HG02610 (cell line): ENCODE measurements at regions not wholly inside any gene's neighbourhood (a gene's known extent, or its start where the extent isn't known, plus 50 kb on each side); places are given as distances from the start of the nearest gene placed in this dataset.
"Not testable (repeated sequence)": the region's sequence is repeated elsewhere in the genome, so short reads cannot be mapped to it uniquely, and the experiment has no call there.

Source experiments
- ATAC-seq: cut with Tn5 transposase; IDR thresholded peaks from one replicate; pipeline ENCODE4 v1.9.1; 2021; ENCODE audit warnings: mild to moderate bottlenecking, moderate library complexity; ENCODE audit not compliant: unreplicated experiment

DNA sequence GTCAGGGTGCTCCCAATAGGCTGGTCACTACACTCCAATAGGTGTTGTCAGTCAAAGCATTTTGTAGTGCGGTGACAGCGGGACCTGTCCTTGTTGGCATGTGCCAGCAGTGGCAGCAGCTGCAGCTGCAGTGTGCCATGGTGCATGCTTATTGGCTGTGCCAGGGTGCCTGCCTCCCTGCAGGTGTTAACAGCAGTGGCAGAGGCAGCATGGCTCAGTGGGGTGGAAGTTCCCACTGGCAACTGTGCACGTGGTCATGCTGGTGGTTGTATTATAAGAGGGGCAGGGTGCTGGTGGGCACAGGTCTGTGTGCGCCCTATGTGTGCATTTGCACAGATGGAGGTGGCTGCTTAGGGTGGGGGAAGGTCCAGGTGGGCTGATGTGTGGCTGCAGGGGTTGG lies 133.7 kb upstream of the EDIL3 start:
- ATAC-seq, result no peak

DNA sequence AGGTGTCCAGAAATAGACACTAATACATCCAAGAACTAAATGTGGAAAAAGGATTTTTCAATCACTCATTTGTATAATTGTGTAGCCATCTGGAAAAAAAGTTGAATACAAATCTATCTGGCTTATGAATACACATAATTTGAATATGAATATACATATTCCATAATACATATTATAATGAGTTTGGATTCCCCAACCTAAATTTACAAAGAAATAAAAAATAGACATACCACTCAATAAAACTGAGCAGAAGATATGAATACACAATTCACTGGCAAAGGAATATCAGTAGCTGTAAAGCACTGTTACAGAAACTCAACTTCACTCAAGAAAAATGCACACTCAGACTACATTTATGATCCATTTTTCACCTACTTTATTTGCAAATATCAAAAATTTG lies 121.9 kb upstream of the EDIL3 start:
- ATAC-seq, result no peak

DNA sequence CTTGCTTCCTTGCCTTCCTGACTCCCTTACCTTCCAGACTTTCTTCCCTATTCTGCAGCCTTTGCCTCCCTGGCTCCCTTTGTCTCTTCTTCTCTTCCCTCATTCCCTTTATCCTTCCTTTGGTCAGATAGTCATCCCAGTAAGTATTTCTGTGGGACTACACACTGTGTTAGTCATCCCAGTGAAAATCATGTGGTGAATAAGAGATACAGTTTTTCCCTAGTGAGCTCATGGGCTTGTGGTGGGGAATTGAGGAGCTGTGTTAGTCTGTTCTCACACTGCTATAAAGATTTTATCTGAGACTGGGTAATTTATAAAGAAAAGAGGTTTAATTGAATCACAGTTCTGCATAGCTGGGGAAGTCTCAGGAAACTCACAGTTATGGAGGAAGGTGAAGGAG lies 109.8 kb upstream of the EDIL3 start:
- ATAC-seq, result no peak

DNA sequence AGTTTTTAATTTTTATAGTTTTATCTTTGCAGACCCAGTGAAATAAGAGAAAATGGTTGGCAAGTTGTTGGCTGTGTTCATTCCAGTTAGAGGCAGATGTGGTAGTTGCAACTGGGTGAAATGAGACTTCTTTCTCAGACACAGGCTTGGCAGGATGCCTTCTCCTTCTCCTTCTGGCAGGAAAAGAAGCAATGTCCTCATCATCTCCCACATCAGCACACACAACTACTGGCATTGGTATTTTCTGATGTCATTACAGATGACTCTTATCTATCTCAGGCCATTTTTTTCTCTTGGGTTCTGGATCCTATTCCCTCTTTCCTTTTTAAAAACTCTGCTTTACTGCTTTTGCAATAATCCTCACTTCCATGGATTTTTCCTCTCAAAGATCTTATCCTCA lies 103.3 kb upstream of the EDIL3 start:
- ATAC-seq, result no peak

DNA sequence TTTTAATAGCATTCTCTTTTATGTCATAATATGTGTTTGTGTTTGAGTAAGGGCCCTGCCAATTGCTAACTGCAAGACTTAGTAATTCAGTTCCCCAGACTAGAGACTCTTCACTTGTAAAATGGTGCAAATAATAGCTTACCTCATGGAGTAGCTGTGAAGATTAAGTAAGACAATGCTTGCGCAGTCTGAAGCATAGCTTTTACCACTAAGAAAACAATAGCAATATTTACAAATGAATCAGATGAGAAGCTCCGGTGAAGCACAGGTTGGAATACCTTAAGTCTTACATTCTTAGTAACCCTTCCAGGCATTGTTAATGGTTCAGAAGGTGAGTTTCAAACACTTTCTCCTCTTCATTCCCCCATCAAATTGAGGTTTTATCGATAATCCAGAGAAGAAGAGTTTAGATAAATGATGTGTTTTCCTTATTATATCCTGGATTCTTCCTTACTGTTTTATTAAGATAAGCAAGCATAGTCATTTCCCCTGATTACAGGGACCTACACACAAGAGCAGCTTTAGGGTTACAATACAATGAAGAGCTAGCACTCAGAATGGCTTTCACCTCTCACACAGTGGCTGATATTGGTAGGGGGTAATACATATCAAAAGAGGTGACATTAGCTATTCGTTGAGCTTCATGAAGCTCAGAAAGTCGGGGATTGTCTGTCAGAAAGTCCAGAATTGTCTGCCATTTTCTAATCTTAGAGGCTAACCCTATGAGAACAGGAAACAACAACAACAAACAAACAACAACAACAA lies 96.4 kb upstream of the EDIL3 start:
- ATAC-seq, result no peak

DNA sequence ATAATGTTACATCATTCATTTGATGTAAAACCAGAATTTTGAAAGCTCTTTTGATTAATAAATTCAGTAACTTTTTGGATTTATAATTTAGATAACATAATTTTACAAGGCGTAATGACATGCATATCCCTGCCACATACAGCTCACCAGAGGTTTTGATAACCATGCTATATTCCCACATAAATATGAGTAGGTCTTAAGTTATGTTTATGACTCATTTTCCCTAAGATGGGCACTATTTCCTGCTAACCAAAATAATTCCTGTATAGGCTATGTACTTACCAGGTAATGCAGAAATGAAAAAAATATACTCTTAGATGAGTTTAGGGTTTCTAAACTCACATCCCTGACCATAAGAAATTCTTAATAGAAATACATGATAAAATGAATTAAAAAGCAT lies 93.9 kb upstream of the EDIL3 start:
- ATAC-seq, result no peak

DNA sequence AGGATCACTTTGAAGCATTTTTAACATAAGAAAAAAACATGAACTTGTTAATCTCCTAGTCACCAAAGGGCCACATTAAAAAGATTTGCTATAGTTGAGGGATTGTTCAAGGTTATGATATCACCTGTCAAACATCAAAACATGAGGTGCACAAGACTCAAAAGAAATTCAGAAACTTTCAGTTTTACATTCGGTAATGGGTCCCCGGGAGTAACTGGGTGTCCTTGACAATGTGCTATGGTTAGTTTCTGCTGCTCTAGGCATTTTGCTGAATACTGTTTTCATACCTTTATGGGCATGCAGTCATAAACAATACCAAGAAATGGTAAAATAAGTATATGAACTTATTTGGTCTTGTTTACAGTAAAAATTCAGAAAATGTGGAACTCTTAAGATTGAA lies 92.8 kb upstream of the EDIL3 start:
- no peak for ATAC-seq

DNA sequence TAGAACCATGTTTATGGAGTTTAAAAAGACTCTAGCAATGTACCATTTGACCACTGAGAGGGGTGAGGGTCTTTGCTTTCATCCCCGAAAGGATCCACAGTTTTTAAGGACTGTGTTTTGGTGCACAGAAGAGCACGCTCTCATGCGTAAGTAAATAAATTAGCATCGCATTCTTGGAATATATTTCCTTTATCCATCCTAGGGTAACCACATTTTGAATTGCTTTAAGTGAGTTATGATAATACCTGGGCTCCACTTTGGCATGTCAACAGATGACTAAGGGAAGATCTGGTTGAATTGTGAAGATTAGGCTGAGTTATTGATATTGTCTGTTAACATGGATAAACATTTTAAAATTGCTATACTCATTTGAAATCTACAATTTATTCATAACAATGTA lies 89.4 kb upstream of the EDIL3 start:
- no peak for ATAC-seq

DNA sequence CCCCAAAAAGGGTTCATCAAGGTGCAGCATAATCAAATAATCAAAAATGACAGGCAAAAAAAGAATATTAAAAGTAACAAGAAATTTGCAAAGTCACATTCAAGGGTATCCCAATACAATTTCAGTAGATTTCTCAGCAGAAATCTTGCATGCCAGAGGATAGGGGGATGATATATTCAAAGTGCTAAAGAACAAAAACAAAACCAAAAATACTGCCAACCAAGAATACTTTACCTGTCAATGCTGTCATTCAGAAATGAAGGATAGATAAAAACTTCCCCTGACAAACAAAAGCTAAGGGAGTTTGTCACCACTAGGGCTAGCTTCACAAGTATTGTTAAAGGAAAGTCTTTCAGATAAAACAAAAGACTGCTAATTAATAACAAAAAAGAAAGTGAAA lies 68.7 kb upstream of the EDIL3 start:
- ATAC-seq, result no peak

DNA sequence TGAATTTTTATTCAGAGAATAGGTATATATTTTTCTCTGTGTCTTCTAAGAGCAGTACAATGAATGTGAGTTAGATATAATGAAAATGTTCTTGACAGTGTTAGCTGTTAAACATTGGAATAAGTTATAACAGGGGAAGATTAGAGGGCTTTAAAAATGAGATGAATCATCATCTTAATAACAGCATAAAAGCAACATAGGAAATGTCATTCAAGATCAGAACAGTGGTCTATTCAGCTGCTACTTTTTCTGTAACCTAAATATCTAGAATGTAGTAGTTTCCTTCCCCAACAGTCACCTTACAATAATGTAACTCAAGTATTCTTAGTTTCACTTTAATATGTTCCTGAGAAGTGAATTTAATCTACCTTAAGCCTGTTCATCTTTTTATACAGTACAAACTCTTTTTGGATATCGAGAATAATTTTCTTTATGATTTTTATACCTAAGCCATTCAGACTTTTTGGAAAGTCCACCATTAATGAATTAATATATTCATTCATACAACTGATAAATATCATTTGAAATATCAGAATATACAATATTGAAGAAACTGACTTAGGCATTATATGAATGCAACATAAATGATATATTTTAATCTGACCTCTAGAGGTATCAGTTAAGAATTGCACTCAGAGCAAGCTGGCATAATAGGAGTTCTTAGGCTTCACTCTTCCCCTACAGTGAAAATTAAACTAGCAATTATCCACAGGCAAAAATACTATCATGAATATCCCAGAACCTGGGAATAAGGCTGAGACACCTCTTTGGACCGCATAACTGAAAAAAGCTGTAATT lies 66.1 kb upstream of the EDIL3 start:
- no peak for ATAC-seq

DNA sequence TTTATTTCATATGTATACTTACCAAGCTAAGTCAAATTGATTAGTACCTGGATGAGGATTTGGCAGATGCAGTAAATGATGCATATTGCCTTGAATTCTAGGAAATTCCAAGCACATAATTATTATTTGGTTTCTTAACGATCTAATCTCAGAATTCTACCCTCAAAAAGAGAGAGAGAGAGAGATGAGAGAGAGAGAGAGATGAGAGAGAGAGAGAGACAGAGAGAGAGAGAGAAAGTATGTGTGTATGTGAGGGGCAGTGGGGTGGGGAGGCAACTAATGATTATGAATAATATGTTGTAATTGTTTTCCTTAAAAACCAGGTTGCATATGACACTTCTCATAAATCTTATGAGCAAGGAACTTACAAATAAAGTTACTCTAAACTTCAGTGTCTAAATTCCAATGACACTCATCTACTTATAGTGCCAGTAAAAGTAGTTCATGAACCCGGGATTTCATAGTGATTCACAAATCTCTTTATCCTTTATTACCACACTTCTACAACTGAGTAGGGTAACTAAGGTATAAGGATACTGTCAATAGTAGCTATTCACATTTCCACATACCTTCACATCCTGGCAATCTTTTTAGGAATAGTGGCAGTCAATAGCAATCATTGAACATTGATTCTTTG lies 60.5 kb upstream of the EDIL3 start:
- no peak for ATAC-seq

DNA sequence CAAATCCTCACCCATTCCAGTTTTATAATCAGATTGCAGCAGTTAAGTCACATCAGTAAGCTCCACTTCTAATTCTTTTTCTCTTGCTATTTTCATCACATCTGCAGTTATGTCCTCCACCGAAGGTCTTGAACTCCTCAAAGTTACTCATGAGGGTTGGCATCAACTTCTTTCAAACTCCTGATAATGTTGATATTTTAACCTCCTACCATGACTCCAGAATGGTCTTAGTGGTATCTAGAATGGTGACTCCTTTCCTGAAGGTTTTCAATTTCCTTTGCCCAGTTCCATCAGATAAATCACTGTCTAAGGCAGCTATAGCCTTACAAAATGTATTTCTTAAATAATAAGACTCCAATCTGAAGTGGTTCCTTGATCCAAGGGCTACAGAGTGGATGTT lies 53.8 kb upstream of the EDIL3 start:
- no peak for ATAC-seq

DNA sequence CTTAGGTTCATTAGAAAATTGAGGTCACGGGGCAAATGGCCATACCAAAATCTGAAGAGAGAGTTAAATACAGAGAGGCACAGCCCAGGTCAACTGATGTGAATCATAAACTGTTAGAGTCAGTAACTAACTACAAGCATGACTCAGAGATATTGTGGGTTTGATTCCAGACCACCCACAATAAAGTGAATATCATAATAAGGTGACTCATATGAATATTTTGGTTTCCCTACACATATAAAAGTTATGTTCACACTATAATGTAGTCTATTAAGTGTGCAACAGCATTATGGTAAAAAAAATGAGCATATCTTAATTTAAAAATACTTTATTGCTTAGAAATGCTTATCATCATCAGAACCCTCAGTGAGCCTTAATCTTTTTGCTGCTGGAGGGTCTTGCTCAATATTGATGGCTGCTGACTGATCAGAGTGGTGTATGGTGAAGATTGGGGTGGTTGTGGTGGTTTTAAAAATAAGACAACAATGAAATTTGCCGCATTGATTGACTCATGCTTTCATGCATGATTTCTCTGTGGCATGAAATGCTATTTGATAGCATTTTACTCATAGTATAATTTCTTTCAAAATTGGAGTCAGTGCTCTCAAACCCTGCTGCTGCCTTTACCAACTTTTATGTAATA lies 53.1 kb upstream of the EDIL3 start:
- no peak for ATAC-seq

DNA sequence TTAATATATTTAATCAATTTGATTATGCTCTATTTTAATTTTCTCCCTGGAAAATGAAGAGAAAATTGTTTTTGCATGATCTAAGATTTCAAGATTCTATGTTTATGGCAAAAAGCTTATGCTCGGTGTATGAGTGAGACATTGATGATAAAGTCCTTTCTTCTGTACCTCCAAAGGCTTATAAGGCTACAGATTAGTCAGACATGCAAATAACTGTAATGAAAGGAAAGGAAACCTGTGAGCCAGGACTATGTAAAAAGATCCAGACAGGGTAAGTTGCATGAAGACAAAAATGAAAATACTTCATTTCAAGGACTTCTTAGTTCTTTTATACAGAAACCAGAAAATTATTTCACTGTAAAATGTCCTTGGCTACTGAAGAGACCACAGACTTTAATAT lies 52.2 kb upstream of the EDIL3 start:
- ATAC-seq, result no peak

DNA sequence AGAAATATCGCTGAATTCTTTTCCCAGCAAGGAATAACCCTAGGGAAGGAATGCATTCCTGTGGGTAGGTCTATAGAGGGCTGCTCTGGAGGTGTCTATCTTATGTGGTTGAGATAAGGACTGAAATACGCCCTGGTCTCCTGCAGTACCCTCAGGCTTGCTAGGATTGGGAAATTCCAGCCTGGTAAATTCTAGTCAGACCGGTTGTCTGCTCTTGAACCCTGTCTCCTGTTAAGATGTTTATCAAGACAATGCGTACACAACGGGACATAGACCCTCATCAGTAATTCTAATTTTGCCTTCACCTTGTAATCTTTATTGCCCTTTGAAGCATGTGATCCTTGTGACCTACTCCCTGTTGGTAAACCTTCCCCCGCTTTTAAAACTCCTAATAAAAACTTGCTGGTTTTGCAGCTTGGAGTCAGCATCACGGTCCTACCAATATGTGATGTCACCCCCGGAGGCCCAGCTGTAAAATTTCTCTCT lies 51.2 kb upstream of the EDIL3 start:
- not testable (repeated sequence) for ATAC-seq
